ENCODE measurements at regions not wholly inside any gene's neighbourhood (a gene's known extent, or its start where the extent isn't known, plus 50 kb on each side); places are given as distances from the start of the nearest gene placed in this dataset.

DNA sequence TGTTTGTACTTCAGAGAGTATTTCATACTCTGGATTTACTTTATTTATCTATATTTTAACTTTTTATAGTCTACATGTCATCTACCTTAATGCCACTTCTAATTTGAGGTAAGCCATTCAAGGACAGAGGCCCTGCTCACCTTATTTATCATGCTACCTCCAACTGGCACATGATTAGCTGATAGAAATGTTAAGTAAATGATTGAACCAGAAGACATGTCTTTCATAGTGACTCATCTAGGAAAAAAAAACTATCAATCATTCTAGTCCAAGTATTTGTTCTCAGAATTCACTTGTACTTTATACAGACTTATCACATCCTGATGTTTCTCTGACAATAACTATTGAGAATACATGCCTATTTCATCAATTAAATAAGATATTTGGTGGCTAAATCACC, 856.3 kb downstream of the XPNPEP1 start:
- TF ChIP-seq RAD21 (IDR thresholded peaks at IDR 0.05; ENCODE audit: low read depth) (no peak), CREB1 (IDR thresholded peaks at IDR 0.05; ENCODE audit: low read depth) (no peak), TAF1 (IDR thresholded peaks at IDR 0.05; ENCODE audit: low read depth) (no peak), EP300 (IDR thresholded peaks at IDR 0.05; ENCODE audit: borderline replicate concordance) (no peak), YY1 (IDR thresholded peaks at IDR 0.05; ENCODE audit: low read depth) (no peak), CEBPB (IDR thresholded peaks at IDR 0.05) (no peak), NFIC (IDR thresholded peaks at IDR 0.05) (no peak), EGR1 (IDR thresholded peaks at IDR 0.05) (no peak)
- TF ChIP-seq, protein P1, sequence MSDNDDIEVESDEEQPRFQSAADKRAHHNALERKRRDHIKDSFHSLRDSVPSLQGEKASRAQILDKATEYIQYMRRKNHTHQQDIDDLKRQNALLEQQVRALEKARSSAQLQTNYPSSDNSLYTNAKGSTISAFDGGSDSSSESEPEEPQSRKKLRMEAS (IDR thresholded peaks at IDR 0.05) = no peak
- TF ChIP-seq, protein P2, sequence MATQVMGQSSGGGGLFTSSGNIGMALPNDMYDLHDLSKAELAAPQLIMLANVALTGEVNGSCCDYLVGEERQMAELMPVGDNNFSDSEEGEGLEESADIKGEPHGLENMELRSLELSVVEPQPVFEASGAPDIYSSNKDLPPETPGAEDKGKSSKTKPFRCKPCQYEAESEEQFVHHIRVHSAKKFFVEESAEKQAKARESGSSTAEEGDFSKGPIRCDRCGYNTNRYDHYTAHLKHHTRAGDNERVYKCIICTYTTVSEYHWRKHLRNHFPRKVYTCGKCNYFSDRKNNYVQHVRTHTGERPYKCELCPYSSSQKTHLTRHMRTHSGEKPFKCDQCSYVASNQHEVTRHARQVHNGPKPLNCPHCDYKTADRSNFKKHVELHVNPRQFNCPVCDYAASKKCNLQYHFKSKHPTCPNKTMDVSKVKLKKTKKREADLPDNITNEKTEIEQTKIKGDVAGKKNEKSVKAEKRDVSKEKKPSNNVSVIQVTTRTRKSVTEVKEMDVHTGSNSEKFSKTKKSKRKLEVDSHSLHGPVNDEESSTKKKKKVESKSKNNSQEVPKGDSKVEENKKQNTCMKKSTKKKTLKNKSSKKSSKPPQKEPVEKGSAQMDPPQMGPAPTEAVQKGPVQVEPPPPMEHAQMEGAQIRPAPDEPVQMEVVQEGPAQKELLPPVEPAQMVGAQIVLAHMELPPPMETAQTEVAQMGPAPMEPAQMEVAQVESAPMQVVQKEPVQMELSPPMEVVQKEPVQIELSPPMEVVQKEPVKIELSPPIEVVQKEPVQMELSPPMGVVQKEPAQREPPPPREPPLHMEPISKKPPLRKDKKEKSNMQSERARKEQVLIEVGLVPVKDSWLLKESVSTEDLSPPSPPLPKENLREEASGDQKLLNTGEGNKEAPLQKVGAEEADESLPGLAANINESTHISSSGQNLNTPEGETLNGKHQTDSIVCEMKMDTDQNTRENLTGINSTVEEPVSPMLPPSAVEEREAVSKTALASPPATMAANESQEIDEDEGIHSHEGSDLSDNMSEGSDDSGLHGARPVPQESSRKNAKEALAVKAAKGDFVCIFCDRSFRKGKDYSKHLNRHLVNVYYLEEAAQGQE (IDR thresholded peaks at IDR 0.05; ENCODE audit: low read depth) = no peak

Measured in Ishikawa (cell line).